ENCODE measurements at regions not wholly inside any gene's neighbourhood (a gene's known extent, or its start where the extent isn't known, plus 50 kb on each side); places are given as distances from the start of the nearest gene placed in this dataset.
"Not testable (repeated sequence)": the region's sequence is repeated elsewhere in the genome, so short reads cannot be mapped to it uniquely, and the experiment has no call there.

- TF ChIP-seq POLR2A (IDR thresholded peaks at IDR 0.05) = no peak
- TF ChIP-seq, protein P1, sequence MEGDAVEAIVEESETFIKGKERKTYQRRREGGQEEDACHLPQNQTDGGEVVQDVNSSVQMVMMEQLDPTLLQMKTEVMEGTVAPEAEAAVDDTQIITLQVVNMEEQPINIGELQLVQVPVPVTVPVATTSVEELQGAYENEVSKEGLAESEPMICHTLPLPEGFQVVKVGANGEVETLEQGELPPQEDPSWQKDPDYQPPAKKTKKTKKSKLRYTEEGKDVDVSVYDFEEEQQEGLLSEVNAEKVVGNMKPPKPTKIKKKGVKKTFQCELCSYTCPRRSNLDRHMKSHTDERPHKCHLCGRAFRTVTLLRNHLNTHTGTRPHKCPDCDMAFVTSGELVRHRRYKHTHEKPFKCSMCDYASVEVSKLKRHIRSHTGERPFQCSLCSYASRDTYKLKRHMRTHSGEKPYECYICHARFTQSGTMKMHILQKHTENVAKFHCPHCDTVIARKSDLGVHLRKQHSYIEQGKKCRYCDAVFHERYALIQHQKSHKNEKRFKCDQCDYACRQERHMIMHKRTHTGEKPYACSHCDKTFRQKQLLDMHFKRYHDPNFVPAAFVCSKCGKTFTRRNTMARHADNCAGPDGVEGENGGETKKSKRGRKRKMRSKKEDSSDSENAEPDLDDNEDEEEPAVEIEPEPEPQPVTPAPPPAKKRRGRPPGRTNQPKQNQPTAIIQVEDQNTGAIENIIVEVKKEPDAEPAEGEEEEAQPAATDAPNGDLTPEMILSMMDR (IDR thresholded peaks at IDR 0.05) = no peak
- Histone ChIP-seq H3K36me3 (no peaks in the 10 kb centered on the region), H3K4me3 (replicated peaks in 1 of 3) (no peak overlapping the region), H3K4me1 (no peaks in the 10 kb centered on the region), H3K27me3 (no peaks in the 10 kb centered on the region), H3K27ac (no peak overlapping the region), H3K9me3 (no peaks in the 10 kb centered on the region)
- no peak for DNase-seq
- intact Hi-C loops (cut with DNase I) = no loop called here
- WGBS, 2 donors = 83% methylated on average over 3 of the region's 3 CpGs
These were observed 619.2 kb upstream of the LRFN5 start for GRCh38 chr14:40987481-40987880.

GRCh38 chr14:40986655-40987054 lies 620.0 kb upstream of the LRFN5 start:
- H3K27ac ChIP-seq = no peak overlapping the region
- no peak for DNase-seq
- 80 to 90% methylated on average over 1 of the region's 1 CpG for WGBS, 2 donors
- intact Hi-C loops (cut with DNase I) = no loop called here
- no peaks in the 10 kb centered on the region for H3K9me3 ChIP-seq
- no peaks in the 10 kb centered on the region for H3K4me1 ChIP-seq
- H3K27me3 ChIP-seq = no peaks in the 10 kb centered on the region
- TF ChIP-seq, protein P1 (IDR thresholded peaks at IDR 0.05) = no peak
- TF ChIP-seq POLR2A (IDR thresholded peaks at IDR 0.05) = no peak
- no peak overlapping the region for H3K4me3 ChIP-seq (replicated peaks in 1 of 3)
- no peaks in the 10 kb centered on the region for H3K36me3 ChIP-seq

DNA sequence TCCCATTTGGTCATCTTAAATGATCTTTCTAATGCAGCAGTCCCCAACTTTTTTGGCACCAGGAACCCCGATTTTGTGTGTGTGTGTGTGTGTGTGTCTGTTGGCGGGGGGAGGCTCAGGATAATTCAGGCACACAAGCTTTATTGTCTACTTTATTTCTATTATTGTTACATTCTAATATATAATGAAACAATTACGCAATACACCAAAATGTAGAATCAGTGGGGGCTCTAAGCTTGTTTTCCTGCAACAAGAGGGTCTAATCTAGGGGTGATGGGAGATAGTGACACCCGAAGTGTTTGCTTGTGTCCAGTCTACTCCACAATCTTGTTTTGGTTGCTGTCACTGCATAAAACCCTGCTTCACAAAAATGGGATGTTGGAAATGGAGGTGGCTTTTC lies 621.1 kb upstream of the LRFN5 start:
- 65 to 80% methylated on average over 4 of the region's 4 CpGs for WGBS, 2 donors
- intact Hi-C loops (cut with DNase I) = no loop called here

GRCh38 chr14:40983604-40984003 lies 623.1 kb upstream of the LRFN5 start:
- Histone ChIP-seq H3K9me3 (no peaks in the 10 kb centered on the region), H3K4me3 (replicated peaks in 1 of 3) (no peak overlapping the region), H3K27ac (no peak overlapping the region), H3K27me3 (no peaks in the 10 kb centered on the region), H3K36me3 (no peaks in the 10 kb centered on the region), H3K4me1 (no peaks in the 10 kb centered on the region)
- 65 to 70% methylated on average over 3 of the region's 3 CpGs for WGBS, 2 donors
- TF ChIP-seq, protein P1 (IDR thresholded peaks at IDR 0.05) = no peak
- no peak for TF ChIP-seq POLR2A (IDR thresholded peaks at IDR 0.05)
- no peak for DNase-seq
- intact Hi-C loops (cut with DNase I) = no loop called here

More for the DNA sequence above, 621.1 kb upstream of the LRFN5 start:
- H3K36me3 ChIP-seq = no peaks in the 10 kb centered on the region
- H3K27ac ChIP-seq = no peak overlapping the region
- TF ChIP-seq, protein P1 (IDR thresholded peaks at IDR 0.05) = no peak
- TF ChIP-seq POLR2A (IDR thresholded peaks at IDR 0.05) = no peak
- DNase-seq = no peak
- no peaks in the 10 kb centered on the region for H3K27me3 ChIP-seq
- H3K4me1 ChIP-seq = no peaks in the 10 kb centered on the region
- no peak overlapping the region for H3K4me3 ChIP-seq (replicated peaks in 1 of 3)
- no peaks in the 10 kb centered on the region for H3K9me3 ChIP-seq

- no peaks in the 10 kb centered on the region for H3K27me3 ChIP-seq
- intact Hi-C loops (cut with DNase I) = no loop called here
- WGBS, 2 donors = 75 to 80% methylated on average over 3 of the region's 3 CpGs
- no peak for DNase-seq
- H3K36me3 ChIP-seq = no peaks in the 10 kb centered on the region
- no peak for TF ChIP-seq POLR2A (IDR thresholded peaks at IDR 0.05)
- TF ChIP-seq, protein P1 (IDR thresholded peaks at IDR 0.05) = no peak
- H3K27ac ChIP-seq = no peak overlapping the region
- H3K4me3 ChIP-seq (replicated peaks in 1 of 3) = no peak overlapping the region
- no peaks in the 10 kb centered on the region for H3K9me3 ChIP-seq
- no peaks in the 10 kb centered on the region for H3K4me1 ChIP-seq
These were observed 625.4 kb upstream of the LRFN5 start for GRCh38 chr14:40981247-40981646.

DNA sequence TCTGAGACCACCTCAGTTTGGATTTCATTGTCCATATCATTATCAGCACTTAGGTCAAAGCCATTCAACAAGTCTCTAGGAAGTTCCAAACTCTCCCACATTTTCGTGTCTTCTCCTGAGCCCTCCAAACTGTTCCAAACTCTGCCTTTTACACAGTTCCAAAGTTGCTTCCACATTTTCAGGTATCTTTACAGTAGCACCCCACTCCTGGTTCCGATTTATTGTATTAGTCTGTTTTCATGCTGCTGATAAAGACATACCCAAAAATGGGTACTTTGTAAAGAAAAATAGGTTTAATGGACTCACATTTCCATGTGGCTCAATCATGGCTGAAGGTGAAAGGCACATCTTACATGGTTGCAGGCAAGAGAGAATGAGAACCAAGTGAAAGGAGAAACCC lies 646.4 kb upstream of the LRFN5 start:
- 72 to 81% methylated on average over 2 of the region's 2 CpGs for WGBS, 2 donors
- H3K27ac ChIP-seq; H3K9me3 ChIP-seq; H3K27me3 ChIP-seq; H3K4me3 ChIP-seq (replicated peaks in 1 of 3); H3K36me3 ChIP-seq; intact Hi-C loops (cut with DNase I); H3K4me1 ChIP-seq; DNase-seq: not testable (repeated sequence)
